HEK293 (cell line): ENCODE measurements at regions not wholly inside any gene's neighbourhood (a gene's known extent, or its start where the extent isn't known, plus 50 kb on each side); places are given as distances from the start of the nearest gene placed in this dataset.

Source experiments
- ZBTB6 ChIP-seq: fragments of 450-650 bp; formaldehyde crosslinking; IDR thresholded peaks from 2 replicates; pipeline ENCODE4 v1.5.1; 2017; ENCODE audit warnings: missing biosample characterization, missing genetic modification characterization
- ZNF416 ChIP-seq: fragments of 450-650 bp; formaldehyde crosslinking; IDR thresholded peaks from 2 replicates; pipeline ENCODE4 v1.5.1; 2016; ENCODE audit warnings: missing biosample characterization, missing genetic modification characterization
- ZNF530 ChIP-seq: fragments of 450-650 bp; formaldehyde crosslinking; IDR thresholded peaks from 2 replicates; pipeline ENCODE4 v1.5.1; 2016; ENCODE audit warnings: low read depth, missing biosample characterization, missing genetic modification characterization
- ZNF670 ChIP-seq: fragments of 450-650 bp; formaldehyde crosslinking; IDR thresholded peaks from 2 replicates; pipeline ENCODE4 v1.5.1; 2016; ENCODE audit warnings: missing biosample characterization, missing genetic modification characterization, low read depth
- TF ChIP-seq, protein P1 (sequence below): fragments of 450-650 bp; formaldehyde crosslinking; IDR thresholded peaks from 2 replicates; pipeline ENCODE4 v1.5.1; 2016; ENCODE audit warnings: missing biosample characterization, missing genetic modification characterization

DNA sequence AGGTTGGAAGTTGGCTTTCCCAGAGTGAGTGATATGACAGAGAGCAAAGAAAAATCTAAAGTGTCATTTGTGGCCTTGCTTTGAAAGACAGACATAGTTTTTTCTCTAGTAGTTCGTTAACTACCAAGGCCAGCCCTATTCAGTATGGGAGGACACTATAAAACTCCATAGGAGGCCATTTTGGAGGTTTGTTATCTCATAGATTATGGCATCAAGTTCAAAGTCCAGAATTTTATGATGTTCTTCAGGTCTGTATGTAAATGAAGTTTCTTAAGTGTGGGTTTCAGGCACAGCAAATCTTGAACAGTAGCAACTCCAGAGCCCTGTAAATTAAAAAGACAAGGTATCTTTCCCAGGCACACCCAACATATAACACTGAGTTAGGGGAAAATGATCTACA lies 437.1 kb downstream of the PLPP3 start:
- TF ChIP-seq ZNF530 (tag by site-specific recombination) (no peak), ZNF670 (tag by site-specific recombination) (no peak), ZNF416 (tag by site-specific recombination) (no peak), ZBTB6 (no peak)
- TF ChIP-seq, protein P1, sequence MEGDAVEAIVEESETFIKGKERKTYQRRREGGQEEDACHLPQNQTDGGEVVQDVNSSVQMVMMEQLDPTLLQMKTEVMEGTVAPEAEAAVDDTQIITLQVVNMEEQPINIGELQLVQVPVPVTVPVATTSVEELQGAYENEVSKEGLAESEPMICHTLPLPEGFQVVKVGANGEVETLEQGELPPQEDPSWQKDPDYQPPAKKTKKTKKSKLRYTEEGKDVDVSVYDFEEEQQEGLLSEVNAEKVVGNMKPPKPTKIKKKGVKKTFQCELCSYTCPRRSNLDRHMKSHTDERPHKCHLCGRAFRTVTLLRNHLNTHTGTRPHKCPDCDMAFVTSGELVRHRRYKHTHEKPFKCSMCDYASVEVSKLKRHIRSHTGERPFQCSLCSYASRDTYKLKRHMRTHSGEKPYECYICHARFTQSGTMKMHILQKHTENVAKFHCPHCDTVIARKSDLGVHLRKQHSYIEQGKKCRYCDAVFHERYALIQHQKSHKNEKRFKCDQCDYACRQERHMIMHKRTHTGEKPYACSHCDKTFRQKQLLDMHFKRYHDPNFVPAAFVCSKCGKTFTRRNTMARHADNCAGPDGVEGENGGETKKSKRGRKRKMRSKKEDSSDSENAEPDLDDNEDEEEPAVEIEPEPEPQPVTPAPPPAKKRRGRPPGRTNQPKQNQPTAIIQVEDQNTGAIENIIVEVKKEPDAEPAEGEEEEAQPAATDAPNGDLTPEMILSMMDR (tag by site-specific recombination): no peak
